GM12878 (cell line): ENCODE measurements at regions not wholly inside any gene's neighbourhood (a gene's known extent, or its start where the extent isn't known, plus 50 kb on each side); places are given as distances from the start of the nearest gene placed in this dataset.

Source experiments
- ATAC-seq: fragments of 200-7000 bp; cut with Tn5 transposase; 3 replicates; pipeline ENCODE4 v1.9.1; 2020; ENCODE audit warnings: mild to moderate bottlenecking, moderate library complexity
- BruUV-seq: library from RNA; stranded (reverse); fragments of 400-500 nt; replicated peaks from 2 replicates; lab custom pipeline; 2021; lab: Mats Ljungman, UMichigan
- CTCF ChIA-PET: fragments of 300-600 bp; sonication (Branson Sonifier 250); formaldehyde crosslinking; extraction: SDS; loops from one replicate; lab custom pipeline; 2021; ENCODE audit warnings: inconsistent platforms; lab: Yijun Ruan, JAX
- POLR2A ChIA-PET: fragments of 350-600 bp; formaldehyde crosslinking; extraction: SDS; loops from one replicate; lab custom pipeline; 2021; ENCODE audit warnings: inconsistent platforms; lab: Charles Lee
- RAD21 ChIA-PET: fragments of 300-600 bp; sonication (Branson Sonifier 250); formaldehyde crosslinking; loops from one replicate; lab custom pipeline; 2023; ENCODE audit warnings: antibody characterized with exemption; ENCODE audit not compliant: unreplicated experiment; lab: Charles Lee
- SMC1A ChIA-PET: fragments of 300-600 bp; sonication (Branson Sonifier 250); formaldehyde crosslinking; loops from one replicate; lab custom pipeline; 2023; ENCODE audit not compliant: unreplicated experiment, uncharacterized antibody; lab: Charles Lee
- DNase-seq: peaks from one replicate; pipeline ENCODE4 v3.0.0-alpha.2; 2011; ENCODE audit warnings: low read depth, low spot score
- FAIRE-seq: peaks from 3 replicates; lab custom pipeline; 2011; peaks lifted over from hg19 to GRCh38; lab: Jason Lieb, UNC
- H2AFZ ChIP-seq: 2 replicates; pipeline ENCODE4 v1.6.0; 2011; ENCODE audit warnings: low read depth, low read length, control low read depth; ENCODE audit not compliant: control insufficient read depth
- H3K27ac ChIP-seq: 2 replicates; pipeline ENCODE4 v1.5.1; 2011; ENCODE audit warnings: control low read depth; ENCODE audit not compliant: control insufficient read depth, insufficient read depth
- H3K27me3 ChIP-seq, 2 experiments: replicated peaks in 1 of 2; 2 replicates each; pipeline versions ENCODE4 v1.6.0 to v1.6.1; 2011; ENCODE audit warnings: low read length in 1 of 2; ENCODE audit not compliant: control insufficient read depth in 2 of 2, insufficient read depth in 2 of 2
- H3K36me3 ChIP-seq, 2 experiments: 2 replicates each; pipeline ENCODE4 v1.5.1; 2011; ENCODE audit warnings: low read length in 1 of 2; ENCODE audit not compliant: control insufficient read depth in 2 of 2, insufficient read depth in 2 of 2
- H3K4me1 ChIP-seq: 2 replicates; pipeline ENCODE4 v1.6.1; 2011; ENCODE audit warnings: mild to moderate bottlenecking, low read length, moderate library complexity, mixed read lengths; ENCODE audit not compliant: control insufficient read depth, insufficient read depth
- H3K4me2 ChIP-seq: 2 replicates; pipeline ENCODE4 v1.6.0; 2011; ENCODE audit warnings: control low read depth; ENCODE audit not compliant: control insufficient read depth, insufficient read depth
- H3K4me3 ChIP-seq: fragments of 200-600 bp; sonication (generic); 2 replicates; pipeline ENCODE4 v1.5.1; 2016
- H3K79me2 ChIP-seq: 2 replicates; pipeline ENCODE4 v1.6.0; 2011; ENCODE audit warnings: low read length; ENCODE audit not compliant: control insufficient read depth, insufficient read depth
- H3K9ac ChIP-seq: 2 replicates; pipeline ENCODE4 v1.8.0; 2011; ENCODE audit warnings: low read length, control low read depth, mixed read lengths; ENCODE audit not compliant: control insufficient read depth, insufficient read depth
- H3K9me3 ChIP-seq: replicated peaks from 3 replicates; pipeline ENCODE4 v1.5.1; 2011; ENCODE audit warnings: mild to moderate bottlenecking, low read length; ENCODE audit not compliant: control insufficient read depth, insufficient read depth
- H4K20me1 ChIP-seq: 2 replicates; pipeline ENCODE4 v1.6.0; 2011; ENCODE audit not compliant: control insufficient read depth, insufficient read depth
- BACH1 ChIP-seq: fragments of 450-650 bp; IDR thresholded peaks from 2 replicates; pipeline ENCODE4 v1.6.1; 2017; ENCODE audit warnings: mild to moderate bottlenecking, borderline replicate concordance
- CUX1 ChIP-seq: IDR thresholded peaks from 2 replicates; pipeline ENCODE4 v1.6.1; 2012; ENCODE audit warnings: improper control_type of control experiment, low read depth, low read length; ENCODE audit not compliant: insufficient replicate concordance
- FOXK2 ChIP-seq: fragments of 450-650 bp; IDR thresholded peaks from 2 replicates; pipeline ENCODE4 v1.6.1; 2017; ENCODE audit warnings: mild to moderate bottlenecking, moderate library complexity
- IKZF1 ChIP-seq: fragments of 450-650 bp; conservative IDR thresholded peaks from 2 replicates; pipeline ENCODE4 v1.6.1; 2017; ENCODE audit warnings: antibody characterized with exemption, mild to moderate bottlenecking
- IRF3 ChIP-seq: fragments of 450-650 bp; IDR thresholded peaks from 2 replicates; pipeline ENCODE4 v1.6.1; 2014; ENCODE audit warnings: mild to moderate bottlenecking
- IRF4 ChIP-seq: IDR thresholded peaks from 2 replicates; pipeline ENCODE4 v1.6.1; 2011; ENCODE audit warnings: low read depth, low read length
- MYC ChIP-seq: IDR thresholded peaks from 2 replicates; pipeline ENCODE4 v1.6.1; 2011; ENCODE audit warnings: mild to moderate bottlenecking, low read length, moderate library complexity, inconsistent platforms; ENCODE audit not compliant: insufficient read depth, insufficient replicate concordance, insufficient read length, severe bottlenecking
- NBN ChIP-seq: fragments of 450-650 bp; IDR thresholded peaks from 2 replicates; pipeline ENCODE4 v1.6.1; 2016
- NFXL1 ChIP-seq: fragments of 450-650 bp; IDR thresholded peaks from 2 replicates; pipeline ENCODE4 v1.6.1; 2017; ENCODE audit warnings: antibody characterized with exemption, mild to moderate bottlenecking, borderline replicate concordance
- NFYB ChIP-seq: IDR thresholded peaks from 2 replicates; pipeline ENCODE4 v1.6.1; 2011; ENCODE audit warnings: low read depth, mild to moderate bottlenecking, low read length, improper control_type of control experiment, moderate library complexity; ENCODE audit not compliant: insufficient read depth
- NR2F1 ChIP-seq: fragments of 450-650 bp; conservative IDR thresholded peaks from 2 replicates; pipeline ENCODE4 v1.6.1; 2017; ENCODE audit warnings: mild to moderate bottlenecking
- SREBF1 ChIP-seq: IDR thresholded peaks from 2 replicates; pipeline ENCODE4 v1.6.1; 2012; ENCODE audit warnings: mild to moderate bottlenecking, low read length
- TARDBP ChIP-seq: IDR thresholded peaks from 2 replicates; pipeline ENCODE4 v1.6.1; 2016; ENCODE audit warnings: borderline replicate concordance
- ZNF274 ChIP-seq: IDR thresholded peaks from one replicate; pipeline ENCODE4 v1.8.0; 2011; ENCODE audit not compliant: insufficient read length, insufficient read depth
- WGBS: methylation state at CpG from one replicate; pipeline ENCODE4 v1.1.6; 2016; ENCODE audit warnings: low lambda C conversion rate; ENCODE audit not compliant: insufficient replicate concordance, insufficient coverage; ENCODE audit errors: missing lambda C conversion rate; 5-methylcytosine and 5-hydroxymethylcytosine counted together
- in situ Hi-C: fragments of 300-500 bp; cut with MboI; formaldehyde crosslinking; loops from 9 replicates; pipeline ENCODE4 v1.14.3; 2018; ENCODE audit warnings: mixed read lengths
- intact Hi-C: fragments of 100-400 bp; cut with micrococcal nuclease; formaldehyde crosslinking; loops from one replicate; pipeline ENCODE4 v1.14.2; 2022; ENCODE audit not compliant: unreplicated experiment

- TF ChIP-seq NR2F1: no peak
- TF ChIP-seq BACH1: no peak
- no peak for TF ChIP-seq IKZF1
- TF ChIP-seq SREBF1: no peak
- intact Hi-C loops: no loop called here
- Histone ChIP-seq H3K9me3 (no peaks in the 10 kb centered on the region), H3K9ac (no peak overlapping the region), H3K27me3 (no peaks in the 10 kb centered on the region), H3K27ac (no peak overlapping the region), H4K20me1 (no peaks in the 10 kb centered on the region), H3K79me2 (no peaks in the 10 kb centered on the region), H3K4me1 (no peaks in the 10 kb centered on the region), H2AFZ (no peak overlapping the region), H3K36me3 (no peaks in the 10 kb centered on the region), H3K4me2 (no peak overlapping the region), H3K4me3 (no peak overlapping the region)
- BruUV-seq: no TSS peak
- ChIA-PET POLR2A (no interaction called here), RAD21 (interaction anchor here (1.0 kb wide), 1 partner anchor 14 kb away, joined by 3 read pairs; no protein-coding TSS in a partner anchor), CTCF (interaction anchor here (1.0 to 2.1 kb wide), 3 partner anchors 14 to 578 kb away, joined by 3 to 7 read pairs (median 3); no protein-coding TSS in a partner anchor), SMC1A (interaction anchor here (0.6 to 1.8 kb wide), 10 partner anchors 13 to 622 kb away, joined by 3 to 6 read pairs (median 3); no protein-coding TSS in a partner anchor)
- in situ Hi-C loops: no loop called here
- no peak for FAIRE-seq
- WGBS: 89% methylated on average over 1 of the region's 1 CpG
- DNase-seq: no peak
- ATAC-seq: no peak; the same call in 2 of the 3 replicates
These were observed 651.2 kb upstream of the CCNG1 start for GRCh38 chr5:162786234-162786633.

GRCh38 chr5:162796507-162796906, 640.9 kb upstream of the CCNG1 start:
- Histone ChIP-seq H3K4me2 (no peak overlapping the region), H3K36me3 (no peaks in the 10 kb centered on the region), H3K9me3 (no peaks in the 10 kb centered on the region), H3K9ac (no peak overlapping the region), H3K4me3 (no peak overlapping the region), H3K27me3 (no peaks in the 10 kb centered on the region), H3K4me1 (no peaks in the 10 kb centered on the region), H2AFZ (no peak overlapping the region), H3K79me2 (no peaks in the 10 kb centered on the region), H4K20me1 (no peaks in the 10 kb centered on the region), H3K27ac (no peak overlapping the region)
- in situ Hi-C loops: no loop called here
- no peak for FAIRE-seq
- ChIA-PET CTCF (no interaction called here), SMC1A (interaction anchor here (1.2 kb wide), 1 partner anchor 10 kb away, joined by 4 read pairs; no protein-coding TSS in a partner anchor), RAD21 (no interaction called here), POLR2A (no interaction called here)
- 1% methylated on average over 3 of the region's 3 CpGs for WGBS
- BruUV-seq: no TSS peak
- ATAC-seq: no peak
- DNase-seq: no peak
- intact Hi-C loops: no loop called here
- TF ChIP-seq NFYB (no peak), FOXK2 (no peak), NBN (no peak), IRF4 (no peak), CUX1 (no peak), IRF3 (no peak), TARDBP (no peak), NFXL1 (no peak), MYC (no peak), ZNF274 (no peak)
